ENCODE measurements at regions not wholly inside any gene's neighbourhood (a gene's known extent, or its start where the extent isn't known, plus 50 kb on each side); places are given as distances from the start of the nearest gene placed in this dataset.

GRCh38 chr11:10360835-10361234 lies 56.0 kb downstream of the ADM start:
- TF ChIP-seq E2F6 (IDR thresholded peaks at IDR 0.05; ENCODE audit: borderline replicate concordance, low read depth) (no peak), POLR2A (IDR thresholded peaks at IDR 0.05; ENCODE audit: low read length) (no peak), CBX2 (IDR thresholded peaks at IDR 0.05; ENCODE audit: borderline replicate concordance, low read depth) (no peak), KDM5A (IDR thresholded peaks at IDR 0.05) (no peak), CTCF (IDR thresholded peaks at IDR 0.05) (no peak), JUN (IDR thresholded peaks at IDR 0.05) (no peak), ZC3H11A (IDR thresholded peaks at IDR 0.05) (no peak), RFX5 (IDR thresholded peaks at IDR 0.05) (no peak), SREBF2 (IDR thresholded peaks at IDR 0.05) (no peak), GATA3 (IDR thresholded peaks at IDR 0.05; ENCODE audit: borderline replicate concordance) (no peak)
